Activated T-cell treated with anti-CD3 and anti-CD28 coated beads, Interleukin-2, amount 50 U/mL, for 72 hours (primary cell): ENCODE measurements at regions not wholly inside any gene's neighbourhood (a gene's known extent, or its start where the extent isn't known, plus 50 kb on each side); places are given as distances from the start of the nearest gene placed in this dataset.
A peak's percentile ranks its signal among the peaks of the same experiment; 100 is the strongest.

Experiments
- ATAC-seq, 2 donors: fragments of 150-1000 bp; cut with Tn5 transposase; replicated peaks in 1 of 2; 2 replicates each; pipeline ENCODE4 v1.10.0; 2021; ENCODE audit warnings: moderate library complexity in 2 of 2, mild to moderate bottlenecking in 1 of 2
- DNase-seq, 2 donors: peaks; one replicate each; pipeline ENCODE4 v3.0.0; 2021 to 2022; ENCODE audit warnings: mixed read lengths in 1 of 2
- H3K27ac Mint-ChIP-seq: one replicate; pipeline ENCODE4 v1.8.0; 2022; ENCODE audit warnings: mild to moderate bottlenecking, moderate library complexity, mixed read lengths
- H3K27me3 Mint-ChIP-seq: one replicate; pipeline ENCODE4 v1.8.0; 2022; ENCODE audit warnings: low read depth, mixed read lengths
- H3K36me3 Mint-ChIP-seq, 2 donors: one replicate each; pipeline ENCODE4 v1.8.0; 2022; ENCODE audit warnings: mixed read lengths in 2 of 2, mild to moderate bottlenecking in 1 of 2; ENCODE audit not compliant: insufficient read depth in 2 of 2
- H3K4me1 Mint-ChIP-seq: one replicate; pipeline ENCODE4 v1.8.0; 2022; ENCODE audit warnings: low read depth, mixed read lengths
- H3K4me3 Mint-ChIP-seq, 2 donors: one replicate each; pipeline ENCODE4 v1.8.0; 2022; ENCODE audit warnings: mild to moderate bottlenecking in 2 of 2, mixed read lengths in 2 of 2, moderate library complexity in 2 of 2
- H3K9me3 Mint-ChIP-seq, 2 donors: one replicate each; pipeline ENCODE4 v1.8.0; 2022; ENCODE audit warnings: mixed read lengths in 2 of 2

DNA sequence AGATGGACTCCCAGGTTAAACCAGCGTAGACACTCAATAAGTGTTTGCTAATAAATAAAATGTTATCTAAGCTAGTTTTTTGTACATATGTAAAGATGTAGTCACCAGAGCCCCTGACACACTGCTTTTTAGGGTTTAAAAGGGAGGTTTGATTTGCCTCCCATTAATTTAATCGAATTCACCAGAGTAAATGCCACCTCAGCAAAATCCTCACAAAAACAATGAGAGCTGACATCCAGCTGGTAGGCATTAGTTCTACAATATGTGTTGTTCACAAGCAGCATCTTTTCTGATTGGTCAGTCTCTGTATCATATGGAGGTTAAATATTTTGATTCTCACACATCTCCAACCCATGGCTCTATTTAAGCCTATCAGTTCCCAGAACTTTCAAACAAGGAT lies 382.6 kb downstream of the CENPC start:
- Mint-ChIP-seq H3K27me3 (no peaks in the 10 kb centered on the region), H3K9me3 (peaks cover 0 to 1% of the 10 kb centered on the region in 2 donors), H3K36me3 (no peaks in the 10 kb centered on the region), H3K4me1 (no peaks in the 10 kb centered on the region), H3K4me3 (no peak overlapping the region), H3K27ac (no peak overlapping the region)
- no peak for ATAC-seq
- no peak for DNase-seq

DNA sequence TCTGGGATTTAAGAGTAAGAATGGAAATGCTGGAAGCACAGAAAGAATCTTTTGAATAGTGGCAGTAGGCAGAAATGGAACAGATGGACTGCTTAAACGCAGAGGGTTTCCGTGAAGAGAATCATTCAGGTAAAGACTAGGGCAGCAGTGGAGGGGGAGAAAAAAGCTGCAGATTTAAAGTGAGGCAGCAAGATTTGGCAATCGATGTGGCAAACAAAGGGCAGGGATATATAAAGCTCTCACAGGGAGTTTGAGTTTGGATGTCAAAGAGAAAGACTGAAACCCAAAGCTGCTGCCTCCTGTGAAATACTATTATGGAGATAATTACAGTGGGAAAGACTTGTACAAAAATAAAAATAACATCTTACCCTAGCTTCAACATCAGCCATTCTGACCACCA lies 384.0 kb downstream of the CENPC start:
- Mint-ChIP-seq H3K4me1 (no peaks in the 10 kb centered on the region), H3K27ac (no peak overlapping the region), H3K9me3 (peaks cover 0 to 1% of the 10 kb centered on the region in 2 donors), H3K27me3 (no peaks in the 10 kb centered on the region), H3K36me3 (no peaks in the 10 kb centered on the region), H3K4me3 (no peak overlapping the region)
- ATAC-seq (no peak), DNase-seq (no peak)

DNA sequence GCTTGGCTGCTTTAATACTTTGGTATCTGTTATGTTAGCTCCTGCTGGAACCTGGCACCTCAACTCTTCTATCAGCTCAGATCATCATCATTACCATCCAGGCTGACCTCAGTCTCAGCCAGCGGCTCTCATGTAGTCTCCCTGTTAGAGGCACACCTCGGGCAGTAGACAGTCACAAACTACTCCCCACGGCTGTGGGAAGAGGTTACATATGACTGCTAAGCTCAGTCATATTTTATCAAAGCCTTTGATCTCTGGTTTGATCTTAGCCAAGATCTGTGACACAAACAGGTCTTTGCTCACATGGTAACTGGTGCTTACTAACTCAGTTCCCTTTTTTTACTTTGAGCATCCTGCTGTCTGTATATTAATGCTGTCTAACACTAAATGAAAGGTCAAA lies 384.9 kb downstream of the CENPC start:
- no peak for DNase-seq
- no peak for ATAC-seq
- Mint-ChIP-seq H3K27ac (no peak overlapping the region), H3K4me1 (no peaks in the 10 kb centered on the region), H3K9me3 (peaks cover 0 to 1% of the 10 kb centered on the region in 2 donors), H3K27me3 (no peaks in the 10 kb centered on the region), H3K4me3 (no peak overlapping the region), H3K36me3 (no peaks in the 10 kb centered on the region)

DNA sequence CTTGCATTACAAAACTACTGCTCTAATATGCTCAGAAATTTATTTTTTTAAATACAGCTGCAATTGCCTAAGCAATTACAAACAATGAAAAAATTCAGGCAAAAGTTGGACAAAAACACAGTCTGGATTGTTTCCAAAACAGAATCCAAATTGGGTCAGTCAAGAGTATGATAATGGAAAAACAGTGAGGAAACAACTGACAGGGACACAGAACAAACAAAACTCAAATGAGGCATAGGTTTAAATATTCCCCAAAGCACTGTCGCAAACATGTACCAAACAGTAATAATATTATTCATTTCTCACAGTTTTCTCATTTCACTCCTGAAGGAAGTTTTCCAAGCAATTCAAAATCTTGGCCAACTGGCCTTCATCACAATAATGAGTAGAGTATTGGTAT lies 386.6 kb downstream of the CENPC start:
- H3K27ac Mint-ChIP-seq: no peak overlapping the region
- ATAC-seq (no peak), DNase-seq (no peak)
- H3K4me3 Mint-ChIP-seq: no peak overlapping the region
- no peaks in the 10 kb centered on the region for H3K27me3 Mint-ChIP-seq
- H3K4me1 Mint-ChIP-seq: no peaks in the 10 kb centered on the region
- H3K9me3 Mint-ChIP-seq: peaks cover 0 to 1% of the 10 kb centered on the region in 2 donors
- no peaks in the 10 kb centered on the region for H3K36me3 Mint-ChIP-seq

- H3K4me1 Mint-ChIP-seq: no peaks in the 10 kb centered on the region
- H3K27ac Mint-ChIP-seq: no peak overlapping the region
- H3K4me3 Mint-ChIP-seq: no peak overlapping the region
- no peaks in the 10 kb centered on the region for H3K27me3 Mint-ChIP-seq
- H3K36me3 Mint-ChIP-seq: no peaks in the 10 kb centered on the region
- no peak for ATAC-seq
- no peak for DNase-seq
- H3K9me3 Mint-ChIP-seq: no peaks in the 10 kb centered on the region
Observed at GRCh38 chr4:67152976-67153375, 392.3 kb downstream of the CENPC start.

GRCh38 chr4:67151376-67152343 lies 393.6 kb downstream of the CENPC start:
- Mint-ChIP-seq H3K27me3 (no peaks in the 10 kb centered on the region), H3K36me3 (no peaks in the 10 kb centered on the region), H3K4me1 (no peaks in the 10 kb centered on the region), H3K4me3 (no peak overlapping the region), H3K9me3 (no peaks in the 10 kb centered on the region), H3K27ac (no peak overlapping the region)
- DNase-seq (no peak), ATAC-seq (no peak)

- peaks cover 0 to 1% of the 10 kb centered on the region in 2 donors for H3K9me3 Mint-ChIP-seq
- no peaks in the 10 kb centered on the region for H3K4me1 Mint-ChIP-seq
- no peak for ATAC-seq
- H3K27ac Mint-ChIP-seq: no peak overlapping the region
- no peaks in the 10 kb centered on the region for H3K27me3 Mint-ChIP-seq
- no peak for DNase-seq
- H3K4me3 Mint-ChIP-seq: no peak overlapping the region
- H3K36me3 Mint-ChIP-seq: no peaks in the 10 kb centered on the region
Observed at GRCh38 chr4:67141586-67141985, 403.7 kb downstream of the CENPC start.

DNA sequence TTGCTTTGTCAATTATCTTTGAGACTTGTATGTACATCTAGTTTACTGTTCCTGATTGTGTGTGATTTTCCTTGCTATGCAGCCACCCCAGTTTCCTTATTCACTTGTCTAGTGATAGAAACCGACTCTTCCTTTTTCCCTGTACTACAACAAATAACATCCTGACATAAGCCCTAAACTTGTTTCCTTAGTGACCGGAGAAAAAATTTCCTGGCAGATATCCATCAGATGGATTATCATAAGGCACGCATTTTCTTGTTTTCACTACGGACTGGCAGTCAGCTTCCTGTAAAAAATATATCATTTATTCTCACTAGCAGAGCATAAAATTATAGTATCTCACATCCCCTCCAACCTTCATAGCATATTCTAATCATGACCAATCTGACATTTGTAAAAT lies 410.7 kb downstream of the CENPC start:
- Mint-ChIP-seq H3K4me3 (no peak overlapping the region), H3K36me3 (no peaks in the 10 kb centered on the region), H3K9me3 (peaks cover 0 to 1% of the 10 kb centered on the region in 2 donors), H3K27me3 (no peaks in the 10 kb centered on the region), H3K27ac (no peak overlapping the region), H3K4me1 (no peaks in the 10 kb centered on the region)
- ATAC-seq: no peak
- DNase-seq: no peak

GRCh38 chr4:67133162-67133561 lies 412.1 kb downstream of the CENPC start:
- Mint-ChIP-seq H3K9me3 (peaks cover 0 to 1% of the 10 kb centered on the region in 2 donors), H3K27me3 (no peaks in the 10 kb centered on the region), H3K4me1 (no peaks in the 10 kb centered on the region), H3K4me3 (no peak overlapping the region), H3K27ac (no peak overlapping the region), H3K36me3 (no peaks in the 10 kb centered on the region)
- ATAC-seq (no peak), DNase-seq (no peak)

- no peaks in the 10 kb centered on the region for H3K27me3 Mint-ChIP-seq
- no peak overlapping the region for H3K4me3 Mint-ChIP-seq
- H3K9me3 Mint-ChIP-seq: peaks cover 0 to 1% of the 10 kb centered on the region in 2 donors
- no peak overlapping the region for H3K27ac Mint-ChIP-seq
- DNase-seq (no peak), ATAC-seq (peak in 1 of 2 donors; percentile 39)
- no peaks in the 10 kb centered on the region for H3K36me3 Mint-ChIP-seq
- no peaks in the 10 kb centered on the region for H3K4me1 Mint-ChIP-seq
Observed at GRCh38 chr4:67131224-67131623, 414.1 kb downstream of the CENPC start.

- Mint-ChIP-seq H3K36me3 (no peaks in the 10 kb centered on the region), H3K27ac (no peak overlapping the region), H3K4me3 (no peak overlapping the region), H3K9me3 (peaks cover 0 to 1% of the 10 kb centered on the region in 2 donors), H3K4me1 (no peaks in the 10 kb centered on the region), H3K27me3 (no peaks in the 10 kb centered on the region)
- ATAC-seq: no peak
- DNase-seq: no peak
Observed at GRCh38 chr4:67130411-67130810, 414.9 kb downstream of the CENPC start.

DNA sequence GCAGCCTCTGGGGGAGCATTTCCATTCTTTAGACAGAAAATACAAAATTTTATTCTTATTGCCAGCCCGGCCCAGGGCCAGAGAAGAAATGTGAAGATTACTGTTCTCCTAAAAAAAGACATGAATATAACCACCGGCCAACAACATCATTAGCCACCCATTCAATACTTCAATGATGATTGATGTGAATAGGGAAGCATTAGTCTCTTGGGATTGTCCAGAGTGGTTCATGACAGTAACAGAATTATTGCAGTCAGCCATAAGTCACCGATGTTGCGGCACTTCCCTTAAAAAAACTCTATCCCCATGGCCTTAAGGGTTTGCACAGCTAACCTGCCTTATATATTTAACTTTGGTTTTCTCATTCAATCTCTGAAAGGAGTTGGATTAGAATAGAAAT lies 418.7 kb downstream of the CENPC start:
- DNase-seq (no peak), ATAC-seq (no peak)
- H3K27ac Mint-ChIP-seq: no peak overlapping the region
- no peak overlapping the region for H3K4me3 Mint-ChIP-seq
- H3K9me3 Mint-ChIP-seq: no peaks in the 10 kb centered on the region
- no peaks in the 10 kb centered on the region for H3K36me3 Mint-ChIP-seq
- H3K27me3 Mint-ChIP-seq: no peaks in the 10 kb centered on the region
- no peaks in the 10 kb centered on the region for H3K4me1 Mint-ChIP-seq

- no peak for DNase-seq
- Mint-ChIP-seq H3K9me3 (no peaks in the 10 kb centered on the region), H3K4me1 (no peaks in the 10 kb centered on the region), H3K4me3 (no peak overlapping the region), H3K36me3 (no peaks in the 10 kb centered on the region), H3K27ac (no peak overlapping the region), H3K27me3 (no peaks in the 10 kb centered on the region)
- no peak for ATAC-seq
Observed at GRCh38 chr4:67125636-67126514, 419.4 kb downstream of the CENPC start.
